ENCODE measurements at regions not wholly inside any gene's neighbourhood (a gene's known extent, or its start where the extent isn't known, plus 50 kb on each side); places are given as distances from the start of the nearest gene placed in this dataset.

DNA sequence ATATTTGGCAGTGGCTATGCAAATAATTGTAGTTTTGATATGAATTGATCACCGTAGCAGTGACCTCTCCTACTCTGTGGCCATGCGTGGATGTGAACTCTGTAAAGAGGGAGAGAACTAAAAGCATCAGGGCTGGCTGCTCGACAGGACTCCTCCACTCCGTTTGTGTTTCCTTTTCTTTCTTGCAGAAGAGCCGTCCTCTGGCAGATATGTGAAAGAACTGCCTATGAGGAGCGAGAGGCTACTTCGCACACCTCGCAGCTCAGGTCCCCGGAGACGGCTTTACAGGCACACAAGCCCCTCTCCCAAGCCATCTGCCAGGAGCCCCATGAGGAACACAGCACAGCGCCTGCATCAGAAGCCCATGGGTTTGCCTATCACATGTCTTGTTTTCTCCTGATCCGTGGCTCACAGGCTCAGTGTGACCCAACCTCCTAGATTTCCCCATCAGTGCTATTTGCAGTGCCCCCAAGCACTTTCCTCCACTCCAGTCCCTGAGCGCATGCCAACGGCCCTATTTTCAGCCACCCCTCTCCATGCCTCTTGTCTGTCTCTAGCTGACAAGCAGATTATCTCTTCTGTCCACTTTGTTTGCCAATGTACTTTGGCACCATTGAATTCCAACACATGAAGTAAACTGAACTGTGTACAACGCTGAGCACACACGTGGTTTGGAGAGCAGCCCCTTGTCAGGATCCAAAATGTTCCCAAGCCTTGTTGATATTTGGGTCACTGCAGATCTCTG, 164.3 kb upstream of the AKR1E2 start:
- DNase-seq = no peak

GRCh38 chr10:4658777-4659176, 167.2 kb upstream of the AKR1E2 start:
- DNase-seq = no peak

- DNase-seq = no peak
These were observed 169.3 kb upstream of the AKR1E2 start for GRCh38 chr10:4656576-4657194.

DNA sequence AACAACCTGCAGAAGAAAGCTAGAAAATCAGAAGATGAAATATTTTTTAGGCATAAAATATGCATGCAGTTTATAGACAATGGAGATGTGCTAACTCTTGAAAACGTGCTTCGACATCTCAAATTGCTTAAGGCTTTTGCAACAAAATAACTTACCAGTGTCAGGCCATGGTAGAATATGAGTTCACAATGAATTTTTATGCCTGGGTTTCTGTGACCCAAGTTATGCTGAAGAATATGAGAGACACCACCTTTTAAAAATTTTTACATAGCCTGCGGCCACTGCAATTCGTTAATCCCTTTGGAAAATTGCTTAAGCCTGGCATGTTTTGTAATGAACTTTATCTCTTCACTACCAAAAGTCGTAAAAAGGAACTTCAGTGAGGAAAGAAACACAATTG, 170.1 kb upstream of the AKR1E2 start:
- no peak for DNase-seq

DNA sequence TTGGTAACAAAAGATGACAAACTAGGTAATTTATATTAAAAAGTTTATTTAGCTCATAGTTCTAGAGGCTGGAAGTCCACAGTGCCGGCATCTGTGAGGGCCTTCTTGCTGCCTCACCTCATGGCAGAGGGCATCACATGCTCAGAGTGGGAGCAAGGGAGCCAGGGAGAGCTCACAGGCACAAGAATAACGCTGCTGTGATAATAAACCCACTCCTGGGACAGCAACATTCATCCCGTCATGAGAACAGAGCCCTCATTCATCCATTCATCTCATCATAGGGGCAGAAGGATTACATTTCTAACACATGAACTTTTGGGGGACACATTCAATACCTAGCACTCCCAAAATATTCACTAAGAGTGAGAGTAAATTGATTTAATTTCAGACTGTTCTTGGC, 170.6 kb upstream of the AKR1E2 start:
- DNase-seq = no peak

DNA sequence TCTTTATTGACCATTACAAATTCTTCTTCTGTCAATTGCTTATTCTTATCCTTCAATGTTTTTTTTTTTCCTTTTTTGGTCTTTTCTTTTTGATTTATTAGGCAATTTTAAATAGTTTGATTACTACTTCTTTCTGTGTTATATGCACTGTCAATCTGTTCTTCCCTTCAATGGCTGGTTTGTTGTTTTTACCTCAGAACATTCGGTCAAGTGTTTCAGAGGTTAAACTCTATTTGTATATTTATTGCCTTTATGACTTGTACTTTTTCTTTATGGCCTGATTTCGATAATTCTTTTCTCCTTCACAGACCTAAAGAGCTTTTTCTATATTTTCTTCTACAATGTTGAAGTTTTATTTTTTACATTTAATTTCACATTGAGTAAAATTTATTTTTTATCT, 171.5 kb upstream of the AKR1E2 start:
- no peak for DNase-seq

- no peak for DNase-seq
These were observed 172.8 kb upstream of the AKR1E2 start for GRCh38 chr10:4653160-4653559.

DNA sequence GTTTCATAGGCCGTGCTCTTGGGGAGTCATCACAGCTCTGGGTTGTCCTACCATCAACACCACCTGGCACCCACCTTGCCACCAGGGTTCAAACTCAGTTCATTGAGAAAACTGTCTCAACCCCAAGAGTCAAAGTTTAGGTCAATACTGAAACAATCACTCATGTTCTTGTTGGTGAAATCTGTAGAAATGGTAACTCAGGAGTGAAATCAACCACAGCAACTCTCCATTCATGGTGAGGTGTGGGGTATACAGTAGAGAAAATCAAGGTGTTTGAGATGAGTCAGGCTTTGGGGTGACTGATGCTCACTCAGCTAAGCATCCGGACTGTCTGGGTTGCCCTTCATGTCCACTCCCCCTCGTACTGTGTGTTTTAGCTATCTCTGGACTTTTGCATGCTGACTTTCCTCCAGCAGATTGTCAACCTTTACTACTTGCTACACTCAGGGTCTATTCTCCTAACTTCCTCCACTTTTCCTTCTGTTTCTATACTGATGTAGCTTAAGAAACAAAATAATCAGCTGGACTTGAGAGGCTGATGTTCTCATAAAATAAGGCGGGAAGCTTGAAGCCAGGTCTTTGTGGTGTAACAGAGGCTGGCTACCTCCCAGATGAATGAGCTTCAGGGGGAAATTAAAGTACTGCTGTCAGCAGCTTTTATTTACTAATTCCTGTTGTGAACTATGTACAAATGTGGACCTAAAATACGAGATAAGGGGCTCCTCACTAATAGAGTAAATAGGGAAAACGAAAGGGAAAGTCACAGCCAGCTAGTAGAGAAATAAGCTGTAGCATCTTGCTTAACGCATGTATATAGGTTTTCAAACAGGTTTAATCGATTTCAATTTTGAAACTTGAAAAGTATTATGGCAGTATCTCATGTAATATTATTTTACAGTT, 173.6 kb upstream of the AKR1E2 start:
- DNase-seq = no peak

DNA sequence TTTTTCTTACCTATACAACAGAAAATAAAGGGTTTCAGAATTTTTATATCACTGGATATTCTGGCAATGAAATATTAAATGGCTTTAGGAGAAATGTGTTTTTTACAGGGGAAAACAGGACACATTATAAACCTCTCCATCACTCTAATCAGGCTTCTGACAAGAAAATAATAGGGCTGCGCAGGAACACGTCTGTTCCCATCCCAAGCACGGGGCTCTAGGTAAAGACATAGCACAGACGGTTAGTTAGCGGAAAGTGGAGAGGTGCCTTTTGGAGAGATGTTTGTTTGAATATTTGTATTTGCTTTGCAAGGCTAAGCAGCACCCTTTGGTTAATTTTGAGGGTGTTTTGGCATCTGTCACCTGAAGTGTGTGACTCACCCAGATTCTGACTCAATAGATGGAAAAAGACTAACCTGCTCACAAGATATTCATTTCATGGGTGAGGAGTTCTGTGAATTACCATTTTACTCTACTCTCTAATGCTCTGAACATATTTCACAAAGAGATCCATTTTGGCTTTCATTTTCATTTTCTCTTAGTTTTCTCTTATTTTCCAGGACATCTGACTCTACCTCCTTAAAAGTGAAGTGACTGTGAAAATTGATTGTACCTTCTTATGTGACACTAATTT, 174.5 kb upstream of the AKR1E2 start:
- no peak for DNase-seq

- no peak for DNase-seq
These were observed 175.4 kb upstream of the AKR1E2 start for GRCh38 chr10:4650582-4650981.

DNA sequence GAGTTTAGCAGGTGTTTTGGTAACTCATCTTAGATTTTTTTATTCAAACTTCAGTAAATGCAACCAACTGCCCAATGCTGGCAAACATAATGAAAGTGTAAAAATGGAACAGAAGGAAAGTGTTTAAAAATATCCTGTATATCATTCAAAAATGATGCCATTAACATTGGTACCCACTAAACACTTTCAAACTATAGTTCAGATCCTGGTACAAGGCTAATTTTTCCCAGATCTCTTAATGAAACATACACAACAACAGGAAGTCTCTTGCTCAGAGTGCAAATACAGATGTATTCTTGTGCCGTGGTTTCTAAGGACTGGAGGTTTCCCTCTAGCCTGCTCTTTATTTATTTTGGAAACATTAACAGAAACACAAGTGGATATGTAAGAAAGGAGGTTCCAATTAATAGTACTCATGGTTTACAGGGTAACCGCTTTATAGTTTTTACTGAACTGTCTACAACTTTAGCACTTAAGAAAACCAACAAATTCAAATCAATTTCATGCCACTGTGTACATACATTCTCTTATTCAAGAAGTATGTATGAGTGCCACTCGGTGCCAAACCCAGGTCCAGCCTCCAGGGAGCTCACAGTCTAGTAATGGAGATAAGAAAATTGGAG, 176.0 kb upstream of the AKR1E2 start:
- DNase-seq = no peak

DNA sequence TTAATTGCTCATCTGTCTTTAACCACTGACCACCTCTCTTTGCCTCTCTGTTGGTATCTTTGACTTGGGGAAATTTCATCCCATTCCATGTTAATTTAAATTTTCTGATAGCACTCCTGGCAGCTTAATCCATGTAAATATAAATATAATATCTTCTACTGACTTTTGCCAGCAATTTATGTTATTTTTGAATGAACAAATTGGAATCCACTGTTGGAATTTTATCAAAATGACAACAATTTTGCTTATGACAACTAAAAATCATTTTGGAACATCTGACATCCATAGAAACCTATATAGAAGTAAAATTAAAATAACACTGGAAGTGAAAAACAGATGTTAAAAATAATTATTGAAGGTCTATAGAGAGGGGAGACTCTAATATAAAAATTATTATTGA, 176.5 kb upstream of the AKR1E2 start:
- DNase-seq = no peak

- DNase-seq = no peak
These were observed 177.0 kb upstream of the AKR1E2 start for GRCh38 chr10:4648999-4649398.

- no peak for DNase-seq
These were observed 178.8 kb upstream of the AKR1E2 start for GRCh38 chr10:4647109-4647785.

DNA sequence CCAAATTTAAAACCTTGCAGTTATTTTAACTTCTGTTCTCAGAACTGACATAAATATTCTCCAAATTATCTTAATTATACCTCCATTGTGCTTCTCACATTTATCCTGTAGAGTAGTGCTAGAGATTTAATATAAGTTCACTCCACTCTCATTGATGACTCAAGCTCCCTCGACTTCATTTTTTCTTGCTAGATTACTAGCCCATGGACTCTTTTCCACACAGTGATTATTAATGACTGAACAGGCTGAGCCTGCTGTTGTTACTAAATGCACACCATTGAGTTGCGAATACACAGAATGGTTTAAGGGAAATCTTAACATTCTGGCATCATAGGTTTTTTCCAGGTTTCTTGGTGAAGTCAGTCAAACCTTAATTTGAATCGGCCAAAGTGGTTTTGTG, 179.5 kb upstream of the AKR1E2 start:
- DNase-seq = no peak

GRCh38 chr10:4645836-4646235, 180.2 kb upstream of the AKR1E2 start:
- no peak for DNase-seq

DNA sequence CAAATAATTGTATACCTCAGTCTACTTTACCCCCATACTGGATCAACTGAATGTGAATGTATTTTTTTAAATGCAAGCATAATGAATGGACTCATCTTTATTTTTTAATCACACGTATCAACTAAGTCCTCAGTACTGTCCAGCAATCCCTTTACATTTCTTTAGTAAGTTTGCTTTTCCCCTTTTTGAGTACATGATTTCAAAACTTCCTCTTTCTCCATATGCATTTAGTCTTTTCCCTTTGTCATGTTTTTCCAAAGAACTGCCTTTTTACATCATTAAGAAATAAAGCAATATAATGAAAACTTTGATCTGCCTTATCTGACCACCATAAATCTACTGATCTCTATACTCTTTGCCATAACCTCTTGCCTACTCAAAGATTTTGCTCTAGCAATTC, 182.5 kb upstream of the AKR1E2 start:
- no peak for DNase-seq

DNA sequence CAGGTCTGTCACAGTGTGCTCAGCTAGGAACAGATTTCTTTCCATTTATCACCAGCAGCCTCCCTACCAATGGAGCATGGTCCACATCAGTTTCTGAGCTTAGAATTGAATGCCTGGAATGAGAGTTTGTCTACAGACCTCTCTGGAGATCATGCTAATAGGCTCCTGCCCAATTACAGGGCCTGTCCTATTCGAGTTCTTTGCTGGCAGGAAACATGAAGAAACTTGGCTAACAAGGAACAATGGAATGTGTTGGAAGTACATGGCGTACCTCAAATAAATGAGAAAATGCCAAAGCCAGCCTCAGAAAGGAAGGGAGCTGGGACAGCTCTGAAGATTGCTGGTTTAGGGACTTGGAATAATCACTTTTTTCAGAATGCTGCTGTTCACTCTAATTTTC, 186.0 kb upstream of the AKR1E2 start:
- no peak for DNase-seq

DNA sequence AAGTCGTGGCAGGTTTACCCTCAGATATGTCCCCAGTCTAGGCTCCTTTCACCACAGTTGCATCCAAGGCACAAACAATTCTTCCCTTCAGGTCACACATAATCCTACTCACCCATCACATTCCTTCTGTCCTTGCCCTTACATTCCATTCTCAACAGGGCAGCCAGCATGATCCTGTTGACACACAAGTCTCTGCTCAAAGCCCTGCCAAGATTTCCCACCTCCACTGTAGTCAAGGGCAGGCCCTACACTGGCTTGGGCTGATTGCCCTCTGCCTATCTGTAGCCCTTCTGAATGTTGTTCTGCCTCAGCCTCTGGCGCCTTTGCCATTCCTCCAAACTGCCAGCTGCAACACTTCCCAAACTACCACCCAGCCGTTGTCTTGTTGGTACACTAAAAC, 187.9 kb upstream of the AKR1E2 start:
- no peak for DNase-seq

GRCh38 chr10:4637657-4638056, 188.3 kb upstream of the AKR1E2 start:
- no peak for DNase-seq

GRCh38 chr10:4635883-4636282, 190.1 kb upstream of the AKR1E2 start:
- no peak for DNase-seq

DNA sequence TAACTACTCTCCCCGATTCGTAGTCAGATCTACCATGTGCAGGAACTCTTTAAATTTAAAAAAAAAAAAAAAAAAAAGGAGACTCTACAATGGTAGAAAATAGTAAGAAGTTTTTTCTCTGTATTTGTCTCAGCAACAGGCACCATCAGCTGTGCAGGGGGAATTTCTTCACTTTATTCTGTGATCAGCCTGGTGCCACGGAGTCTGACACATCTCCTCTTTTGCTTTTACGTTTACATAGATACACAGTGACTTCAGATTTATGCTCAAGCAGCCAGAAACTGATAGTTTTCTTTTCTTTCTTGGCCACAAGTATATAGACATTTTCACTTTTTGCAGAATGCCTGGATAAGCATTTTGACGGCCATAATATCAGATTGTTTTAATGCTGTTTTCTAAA, 190.6 kb upstream of the AKR1E2 start:
- DNase-seq = no peak

Measured in SIG-M5 (cell line).